Activated CD4-positive, alpha-beta T cell treated with anti-CD3 and anti-CD28 coated beads, Interleukin-2, amount 50 U/mL, for 1 hour (primary cell): ENCODE measurements at regions not wholly inside any gene's neighbourhood (a gene's known extent, or its start where the extent isn't known, plus 50 kb on each side); places are given as distances from the start of the nearest gene placed in this dataset.
"Not testable (repeated sequence)": the region's sequence is repeated elsewhere in the genome, so short reads cannot be mapped to it uniquely, and the experiment has no call there.

ENCODE experiments used
- DNase-seq: peaks from one replicate; pipeline ENCODE4 v3.0.0-alpha.2; 2020

DNA sequence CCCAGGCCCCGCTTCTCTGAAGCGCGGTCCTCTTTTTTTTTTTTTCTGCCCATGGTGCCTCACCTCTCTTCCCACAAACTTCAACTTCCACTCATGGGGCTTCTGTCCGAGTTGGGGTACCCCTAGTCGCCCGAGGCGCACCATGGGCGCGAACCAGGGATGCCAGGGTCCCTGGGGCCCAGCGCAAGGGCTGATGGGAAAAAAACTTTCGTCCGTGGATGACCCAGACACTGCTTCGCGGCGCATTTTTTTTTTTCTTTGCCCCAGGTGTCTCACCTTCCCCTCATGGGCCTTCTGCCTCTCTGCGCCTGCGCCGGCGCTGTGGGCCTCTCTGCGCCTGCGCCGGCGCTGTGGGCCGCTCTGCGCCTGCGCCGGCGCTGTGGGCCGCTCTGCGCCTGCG is 1268.8 kb downstream of the FOXD4L5 start:
- DNase-seq = peak; percentile 6

DNA sequence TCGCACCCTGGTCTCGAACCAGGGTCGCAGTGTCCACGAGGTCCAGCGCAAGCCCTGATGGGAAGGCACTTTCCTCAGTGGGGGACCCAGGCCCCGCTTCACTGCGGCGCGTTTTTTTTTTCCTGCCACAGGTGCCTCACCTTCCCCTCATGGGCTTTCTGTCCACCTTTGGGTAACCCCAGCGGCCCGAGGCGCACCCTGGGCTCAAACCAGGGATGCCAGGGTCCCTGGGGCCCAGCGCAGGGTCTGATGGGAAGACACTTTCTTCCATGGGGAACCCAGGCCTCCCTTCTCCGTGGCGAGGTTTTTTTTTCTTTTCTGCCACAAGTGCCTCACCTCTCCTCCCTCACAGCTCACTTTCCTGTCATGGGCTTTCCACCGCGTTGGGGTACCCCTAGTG is 1269.9 kb downstream of the FOXD4L5 start:
- no peak for DNase-seq

- DNase-seq = not testable (repeated sequence)
Measured at GRCh38 chr9:64014386-64015091, 1270.5 kb downstream of the FOXD4L5 start.

GRCh38 chr9:64013122-64013521 is 1271.9 kb downstream of the FOXD4L5 start:
- DNase-seq = not testable (repeated sequence)

DNA sequence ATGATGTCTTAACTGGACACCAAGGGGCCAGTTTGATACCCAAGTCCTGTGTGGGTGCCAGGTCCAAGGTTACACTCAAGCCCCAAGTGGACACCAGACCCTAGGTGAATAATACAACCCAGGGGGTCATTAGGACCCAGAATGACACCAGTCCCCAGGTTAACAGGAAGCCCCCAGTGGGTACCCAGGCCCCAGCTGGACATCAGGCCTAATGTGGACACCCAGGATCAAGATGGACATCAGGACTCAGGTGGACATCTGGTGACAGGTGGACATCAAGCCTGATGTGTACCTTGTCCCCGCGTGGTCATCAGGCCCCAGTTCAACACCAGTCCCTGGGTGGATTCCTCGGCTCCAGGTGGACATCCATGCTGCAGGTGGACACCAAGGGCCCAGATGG is 1273.0 kb downstream of the FOXD4L5 start:
- DNase-seq = not testable (repeated sequence)

- DNase-seq = not testable (repeated sequence)
Measured at GRCh38 chr9:63979741-63980140, 1305.3 kb downstream of the FOXD4L5 start.
